ENCODE measurements at regions not wholly inside any gene's neighbourhood (a gene's known extent, or its start where the extent isn't known, plus 50 kb on each side); places are given as distances from the start of the nearest gene placed in this dataset.

DNA sequence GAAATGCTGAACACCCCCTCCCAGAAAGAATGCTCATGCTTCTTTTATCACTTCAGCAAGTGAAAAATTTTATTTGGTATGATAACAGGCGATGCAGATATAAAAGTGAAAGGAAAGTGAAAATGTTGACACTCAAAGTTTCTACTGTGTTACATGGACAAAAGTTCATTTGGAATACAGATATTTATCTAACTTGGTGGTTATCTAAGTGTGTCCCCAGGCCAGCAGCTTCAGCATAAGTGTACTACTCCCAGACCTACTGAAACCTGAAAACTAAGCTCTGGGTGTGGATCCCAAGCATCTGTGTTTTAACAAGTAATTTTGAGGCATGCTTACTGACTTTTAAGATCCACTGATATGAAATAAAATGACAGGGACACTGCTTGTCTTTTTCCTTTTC is 157.1 kb upstream of the BCHE start:
- H3K27ac ChIP-seq (ENCODE audit: low read length in 2 of 2), result no peak overlapping the region
- H3K79me2 ChIP-seq (ENCODE audit: control insufficient read depth, insufficient read depth, low read length), result no peaks in the 10 kb centered on the region
- no peak overlapping the region for H3K4me2 ChIP-seq (replicated peaks; ENCODE audit: low read depth, low read length, poor library complexity, severe bottlenecking)
- H3K4me3 ChIP-seq (ENCODE audit: control extremely low read depth in 1 of 5, extremely low read depth in 1 of 5, insufficient read depth in 1 of 5, low read depth in 2 of 5, low read length in 4 of 5), result no peak overlapping the region
- H3K4me1 ChIP-seq (ENCODE audit: control insufficient read depth in 2 of 2, insufficient read depth in 2 of 2, low read length in 2 of 2), result no peaks in the 10 kb centered on the region
- no peak for TF ChIP-seq EZH2 (IDR thresholded peaks at IDR 0.05; ENCODE audit: borderline replicate concordance, insufficient read depth, low read depth, low read length, poor library complexity, severe bottlenecking)
- TF ChIP-seq, protein P1, sequence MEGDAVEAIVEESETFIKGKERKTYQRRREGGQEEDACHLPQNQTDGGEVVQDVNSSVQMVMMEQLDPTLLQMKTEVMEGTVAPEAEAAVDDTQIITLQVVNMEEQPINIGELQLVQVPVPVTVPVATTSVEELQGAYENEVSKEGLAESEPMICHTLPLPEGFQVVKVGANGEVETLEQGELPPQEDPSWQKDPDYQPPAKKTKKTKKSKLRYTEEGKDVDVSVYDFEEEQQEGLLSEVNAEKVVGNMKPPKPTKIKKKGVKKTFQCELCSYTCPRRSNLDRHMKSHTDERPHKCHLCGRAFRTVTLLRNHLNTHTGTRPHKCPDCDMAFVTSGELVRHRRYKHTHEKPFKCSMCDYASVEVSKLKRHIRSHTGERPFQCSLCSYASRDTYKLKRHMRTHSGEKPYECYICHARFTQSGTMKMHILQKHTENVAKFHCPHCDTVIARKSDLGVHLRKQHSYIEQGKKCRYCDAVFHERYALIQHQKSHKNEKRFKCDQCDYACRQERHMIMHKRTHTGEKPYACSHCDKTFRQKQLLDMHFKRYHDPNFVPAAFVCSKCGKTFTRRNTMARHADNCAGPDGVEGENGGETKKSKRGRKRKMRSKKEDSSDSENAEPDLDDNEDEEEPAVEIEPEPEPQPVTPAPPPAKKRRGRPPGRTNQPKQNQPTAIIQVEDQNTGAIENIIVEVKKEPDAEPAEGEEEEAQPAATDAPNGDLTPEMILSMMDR (IDR thresholded peaks at IDR 0.05), result no peak
- H3K27ac Mint-ChIP-seq, result no peak overlapping the region
- no peaks in the 10 kb centered on the region for H3K27me3 Mint-ChIP-seq
- H3K9me3 ChIP-seq (ENCODE audit: control extremely low read depth in 1 of 3, control insufficient read depth in 2 of 3, insufficient read depth in 1 of 3, low read length in 2 of 3), result no peaks in the 10 kb centered on the region
- H3K9ac ChIP-seq (ENCODE audit: low read length), result no peak overlapping the region
- no peaks in the 10 kb centered on the region for H3K9me3 Mint-ChIP-seq (ENCODE audit: insufficient read depth)
- intact Hi-C loops (cut with micrococcal nuclease), result no loop called here
- H3K36me3 ChIP-seq (replicated peaks in 1 of 2; ENCODE audit: control extremely low read depth in 1 of 2, control insufficient read depth in 1 of 2, extremely low read depth in 1 of 2, insufficient read depth in 2 of 2, low read length in 1 of 2), result no peaks in the 10 kb centered on the region
- no peak for ATAC-seq (ENCODE audit: low read depth)
- DNase-seq, result no peak
- no CpG with 5 or more reads among the region's 1 CpG for WGBS (ENCODE audit: insufficient coverage)
- ChIA-PET POLR2A (no interaction called here), CTCF (no interaction called here)
- no peak overlapping the region for H3K4me3 Mint-ChIP-seq
- no peak overlapping the region for H2AFZ ChIP-seq (ENCODE audit: insufficient read depth, low read depth, low read length, poor library complexity, severe bottlenecking)
- no peaks in the 10 kb centered on the region for H3K4me1 Mint-ChIP-seq
- H3K27me3 ChIP-seq (replicated peaks in 1 of 4; ENCODE audit: control extremely low read depth in 1 of 4, control insufficient read depth in 3 of 4, insufficient read depth in 4 of 4, low read length in 3 of 4), result no peaks in the 10 kb centered on the region
- H4K20me1 ChIP-seq (ENCODE audit: control insufficient read depth, insufficient read depth, low read length, poor library complexity, severe bottlenecking), result no peaks in the 10 kb centered on the region

DNA sequence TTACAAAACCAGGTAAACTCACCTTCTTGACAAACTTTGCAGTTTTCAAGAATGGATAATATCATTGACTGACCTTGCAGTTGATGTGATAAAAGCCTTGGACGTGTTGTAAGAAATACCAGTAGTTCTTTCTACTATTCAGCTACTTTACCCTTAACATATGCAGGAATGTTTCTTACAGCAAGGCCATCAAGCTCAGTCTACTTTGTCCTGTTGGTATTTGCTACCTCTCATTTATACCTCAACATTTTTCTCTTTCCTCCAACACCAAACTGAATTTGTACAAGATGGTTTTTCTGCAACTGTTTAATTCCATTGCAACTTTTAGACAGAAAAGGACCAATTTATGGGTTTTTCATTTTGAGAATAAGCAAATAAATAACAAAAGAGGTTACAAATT is 147.4 kb upstream of the BCHE start:
- H3K9me3 Mint-ChIP-seq (ENCODE audit: insufficient read depth), result no peaks in the 10 kb centered on the region
- ChIA-PET CTCF (no interaction called here), POLR2A (no interaction called here)
- WGBS (ENCODE audit: insufficient coverage), result no CpG with 5 or more reads among the region's 1 CpG
- no peak for TF ChIP-seq EZH2 (IDR thresholded peaks at IDR 0.05; ENCODE audit: borderline replicate concordance, insufficient read depth, low read depth, low read length, poor library complexity, severe bottlenecking)
- TF ChIP-seq, protein P1 (IDR thresholded peaks at IDR 0.05), result no peak
- peaks cover 0 to 4% (median 0%) of the 10 kb centered on the region in 3 donors for H3K9me3 ChIP-seq (ENCODE audit: control extremely low read depth in 1 of 3, control insufficient read depth in 2 of 3, insufficient read depth in 1 of 3, low read length in 2 of 3)
- H3K27me3 ChIP-seq (replicated peaks in 1 of 4; ENCODE audit: control extremely low read depth in 1 of 4, control insufficient read depth in 3 of 4, insufficient read depth in 4 of 4, low read length in 3 of 4), result no peaks in the 10 kb centered on the region
- H3K4me1 Mint-ChIP-seq, result no peaks in the 10 kb centered on the region
- no peaks in the 10 kb centered on the region for H3K27me3 Mint-ChIP-seq
- no peak overlapping the region for H3K4me2 ChIP-seq (replicated peaks; ENCODE audit: low read depth, low read length, poor library complexity, severe bottlenecking)
- no peak overlapping the region for H2AFZ ChIP-seq (ENCODE audit: insufficient read depth, low read depth, low read length, poor library complexity, severe bottlenecking)
- no peak overlapping the region for H3K27ac ChIP-seq (ENCODE audit: low read length in 2 of 2)
- intact Hi-C loops (cut with micrococcal nuclease), result no loop called here
- H3K36me3 ChIP-seq (replicated peaks in 1 of 2; ENCODE audit: control extremely low read depth in 1 of 2, control insufficient read depth in 1 of 2, extremely low read depth in 1 of 2, insufficient read depth in 2 of 2, low read length in 1 of 2), result no peaks in the 10 kb centered on the region
- no peak overlapping the region for H3K9ac ChIP-seq (ENCODE audit: low read length)
- no peak for DNase-seq
- no peak overlapping the region for H3K4me3 ChIP-seq (ENCODE audit: control extremely low read depth in 1 of 5, extremely low read depth in 1 of 5, insufficient read depth in 1 of 5, low read depth in 2 of 5, low read length in 4 of 5)
- H4K20me1 ChIP-seq (ENCODE audit: control insufficient read depth, insufficient read depth, low read length, poor library complexity, severe bottlenecking), result no peaks in the 10 kb centered on the region
- no peak overlapping the region for H3K4me3 Mint-ChIP-seq
- H3K27ac Mint-ChIP-seq, result no peak overlapping the region
- no peaks in the 10 kb centered on the region for H3K79me2 ChIP-seq (ENCODE audit: control insufficient read depth, insufficient read depth, low read length)
- no peak for ATAC-seq (ENCODE audit: low read depth)
- no peaks in the 10 kb centered on the region for H3K4me1 ChIP-seq (ENCODE audit: control insufficient read depth in 2 of 2, insufficient read depth in 2 of 2, low read length in 2 of 2)
